ENCODE measurements at regions not wholly inside any gene's neighbourhood (a gene's known extent, or its start where the extent isn't known, plus 50 kb on each side); places are given as distances from the start of the nearest gene placed in this dataset.

DNA sequence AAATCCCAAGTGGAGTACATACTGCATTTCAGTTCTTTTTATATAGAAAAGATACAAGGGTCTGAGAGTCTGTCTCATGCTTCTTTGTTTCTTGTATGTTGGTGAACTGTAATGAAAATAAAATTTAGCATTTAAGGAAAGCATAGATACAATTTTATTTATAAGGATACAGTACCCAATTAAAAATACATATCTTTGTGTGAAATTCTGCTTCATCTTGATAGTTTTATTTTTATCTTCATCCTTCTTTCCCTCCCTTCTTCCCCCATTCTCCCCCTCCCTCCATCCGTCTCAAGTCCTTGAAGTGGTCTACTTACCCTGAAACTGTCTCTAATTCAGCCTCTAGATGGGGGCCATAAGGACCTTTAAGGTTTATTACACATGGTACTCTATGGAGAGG, 359.8 kb downstream of the CDH7 start:
- Histone ChIP-seq H3K36me3 (no peaks in the 10 kb centered on the region), H3K4me1 (no peaks in the 10 kb centered on the region), H3K4me3 (no peak overlapping the region), H3K27ac (no peak overlapping the region), H3K9me3 (peaks cover 0 to 17% (median 0%) of the 10 kb centered on the region in 8 donors), H3K27me3 (replicated peaks in 1 of 7) (no peaks in the 10 kb centered on the region)
- no peak for TF ChIP-seq POLR2A (IDR thresholded peaks at IDR 0.05)
- no peak for TF ChIP-seq POLR2AphosphoS5 (IDR thresholded peaks at IDR 0.05)
- TF ChIP-seq, protein P1, sequence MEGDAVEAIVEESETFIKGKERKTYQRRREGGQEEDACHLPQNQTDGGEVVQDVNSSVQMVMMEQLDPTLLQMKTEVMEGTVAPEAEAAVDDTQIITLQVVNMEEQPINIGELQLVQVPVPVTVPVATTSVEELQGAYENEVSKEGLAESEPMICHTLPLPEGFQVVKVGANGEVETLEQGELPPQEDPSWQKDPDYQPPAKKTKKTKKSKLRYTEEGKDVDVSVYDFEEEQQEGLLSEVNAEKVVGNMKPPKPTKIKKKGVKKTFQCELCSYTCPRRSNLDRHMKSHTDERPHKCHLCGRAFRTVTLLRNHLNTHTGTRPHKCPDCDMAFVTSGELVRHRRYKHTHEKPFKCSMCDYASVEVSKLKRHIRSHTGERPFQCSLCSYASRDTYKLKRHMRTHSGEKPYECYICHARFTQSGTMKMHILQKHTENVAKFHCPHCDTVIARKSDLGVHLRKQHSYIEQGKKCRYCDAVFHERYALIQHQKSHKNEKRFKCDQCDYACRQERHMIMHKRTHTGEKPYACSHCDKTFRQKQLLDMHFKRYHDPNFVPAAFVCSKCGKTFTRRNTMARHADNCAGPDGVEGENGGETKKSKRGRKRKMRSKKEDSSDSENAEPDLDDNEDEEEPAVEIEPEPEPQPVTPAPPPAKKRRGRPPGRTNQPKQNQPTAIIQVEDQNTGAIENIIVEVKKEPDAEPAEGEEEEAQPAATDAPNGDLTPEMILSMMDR (IDR thresholded peaks at IDR 0.05 in 8 of 11, conservative IDR thresholded peaks at IDR 0.05 in 3 of 11): no peak
- intact Hi-C loops (cut with DNase I; ENCODE audit: low total_unique reads): no loop called here
- WGBS, 5 donors: 69 to 82% (median 74%) methylated on average over 1 of the region's 1 CpG
- DNase-seq: no peak

DNA sequence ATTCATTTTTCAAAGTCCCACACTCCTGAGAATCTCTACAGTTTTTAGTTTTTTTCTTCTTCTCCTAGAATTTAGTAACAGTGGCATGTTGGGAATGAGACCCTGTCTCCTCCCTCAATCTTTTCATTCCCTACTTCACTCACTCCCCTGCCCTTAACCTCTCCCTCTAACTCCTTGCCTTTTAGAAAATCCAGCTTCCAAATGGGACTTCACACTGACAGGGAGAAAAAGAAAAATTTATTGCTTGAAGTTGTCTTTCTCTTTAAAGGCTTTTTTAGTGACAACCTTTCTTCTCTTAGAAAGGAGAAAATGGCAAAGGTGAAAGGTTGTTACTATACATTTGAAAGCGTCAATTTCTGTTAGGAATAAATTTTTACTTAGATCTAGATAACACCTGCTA, 359.2 kb downstream of the CDH7 start:
- no peak for DNase-seq
- no peaks in the 10 kb centered on the region for H3K4me1 ChIP-seq
- no peaks in the 10 kb centered on the region for H3K27me3 ChIP-seq (replicated peaks in 1 of 7)
- intact Hi-C loops (cut with DNase I; ENCODE audit: low total_unique reads): no loop called here
- TF ChIP-seq, protein P1 (IDR thresholded peaks at IDR 0.05 in 8 of 11, conservative IDR thresholded peaks at IDR 0.05 in 3 of 11): no peak
- TF ChIP-seq POLR2A (IDR thresholded peaks at IDR 0.05) (no peak), POLR2AphosphoS5 (IDR thresholded peaks at IDR 0.05) (no peak)
- H3K27ac ChIP-seq: no peak overlapping the region
- H3K9me3 ChIP-seq: peaks cover 0 to 17% (median 0%) of the 10 kb centered on the region in 8 donors
- H3K4me3 ChIP-seq: no peak overlapping the region
- 48 to 81% (median 71%) methylated on average over 1 of the region's 1 CpG for WGBS, 5 donors
- H3K36me3 ChIP-seq: no peaks in the 10 kb centered on the region

DNA sequence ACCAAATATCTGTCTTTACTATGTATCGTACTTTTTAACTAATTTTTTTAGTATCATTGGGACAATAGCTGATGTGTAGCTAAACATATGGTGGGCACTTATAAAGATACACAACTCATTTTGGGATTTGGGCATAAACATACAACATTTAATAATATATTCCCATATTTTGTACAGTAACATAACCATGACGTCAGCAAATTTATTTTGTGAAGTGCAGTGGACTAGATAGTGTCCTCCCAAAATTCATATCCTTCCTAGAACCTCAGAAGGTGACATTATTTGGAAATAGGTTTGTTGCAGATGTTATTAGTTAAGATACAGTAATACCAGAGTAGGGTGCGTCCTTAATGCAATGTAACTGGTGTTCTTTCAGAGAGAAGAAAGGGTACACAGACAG, 356.7 kb downstream of the CDH7 start:
- DNase-seq: no peak
- Histone ChIP-seq H3K27me3 (replicated peaks in 1 of 7) (no peaks in the 10 kb centered on the region), H3K4me1 (no peaks in the 10 kb centered on the region), H3K9me3 (peaks cover 0 to 17% (median 0%) of the 10 kb centered on the region in 8 donors), H3K4me3 (no peak overlapping the region), H3K27ac (no peak overlapping the region), H3K36me3 (no peaks in the 10 kb centered on the region)
- intact Hi-C loops (cut with DNase I; ENCODE audit: low total_unique reads): no loop called here
- WGBS, 5 donors: 79 to 93% (median 84%) methylated on average over 3 of the region's 3 CpGs
- TF ChIP-seq POLR2AphosphoS5 (IDR thresholded peaks at IDR 0.05): no peak

DNA sequence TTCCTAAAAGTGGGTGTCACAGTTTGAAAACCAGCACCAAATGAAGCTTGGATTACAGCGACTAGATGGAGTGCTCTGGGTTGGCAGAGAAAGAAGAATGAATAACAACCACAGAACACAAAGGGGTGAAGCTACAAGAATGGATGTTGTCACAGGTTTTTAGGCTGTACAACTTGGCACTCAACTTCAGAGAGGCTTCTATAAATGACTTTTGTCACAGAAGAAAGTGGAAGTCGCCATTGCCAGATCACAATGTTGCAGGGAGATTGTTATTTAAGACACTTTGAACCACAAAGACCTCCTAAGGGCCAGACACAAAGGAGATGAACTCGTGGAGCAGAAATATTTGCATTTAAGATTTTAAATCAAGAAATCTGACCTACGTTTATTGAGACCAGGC, 354.2 kb downstream of the CDH7 start:
- Histone ChIP-seq H3K27me3 (replicated peaks in 1 of 7) (no peaks in the 10 kb centered on the region), H3K4me1 (no peaks in the 10 kb centered on the region), H3K36me3 (no peaks in the 10 kb centered on the region), H3K9me3 (peaks cover 0 to 4% (median 0%) of the 10 kb centered on the region in 8 donors), H3K4me3 (no peak overlapping the region), H3K27ac (no peak overlapping the region)
- TF ChIP-seq, protein P1 (IDR thresholded peaks at IDR 0.05 in 8 of 11, conservative IDR thresholded peaks at IDR 0.05 in 3 of 11): no peak
- TF ChIP-seq POLR2A (IDR thresholded peaks at IDR 0.05) (no peak), POLR2AphosphoS5 (IDR thresholded peaks at IDR 0.05) (no peak)
- no peak for DNase-seq
- WGBS, 5 donors: 40 to 53% (median 51%) methylated on average over 4 of the region's 4 CpGs
- intact Hi-C loops (cut with DNase I; ENCODE audit: low total_unique reads): no loop called here

DNA sequence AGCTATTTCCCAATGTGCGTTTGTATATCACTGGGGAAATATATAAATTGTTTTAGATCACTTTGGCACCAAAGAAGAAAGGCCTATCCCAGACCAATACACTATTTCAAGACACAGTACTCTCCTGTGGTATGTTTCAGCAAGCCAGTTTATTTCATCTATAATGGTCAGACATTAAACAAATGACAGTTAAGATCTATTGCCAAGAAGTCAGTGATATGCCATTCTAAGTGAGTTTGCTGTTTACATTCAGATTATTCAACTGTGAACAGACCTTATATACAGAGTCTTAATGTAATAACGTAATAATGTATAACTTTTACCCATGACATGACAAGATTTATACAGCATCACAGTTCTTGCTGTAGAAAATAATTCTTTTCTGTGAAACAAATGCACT, 352.7 kb downstream of the CDH7 start:
- no peak overlapping the region for H3K27ac ChIP-seq
- H3K27me3 ChIP-seq (replicated peaks in 1 of 7): no peaks in the 10 kb centered on the region
- no peak overlapping the region for H3K4me3 ChIP-seq
- intact Hi-C loops (cut with DNase I; ENCODE audit: low total_unique reads): no loop called here
- H3K4me1 ChIP-seq: no peaks in the 10 kb centered on the region
- peaks cover 0 to 4% (median 0%) of the 10 kb centered on the region in 8 donors for H3K9me3 ChIP-seq
- H3K36me3 ChIP-seq: no peaks in the 10 kb centered on the region
- 66 to 88% (median 73%) methylated on average over 2 of the region's 2 CpGs for WGBS, 5 donors
- TF ChIP-seq, protein P1 (IDR thresholded peaks at IDR 0.05 in 8 of 11, conservative IDR thresholded peaks at IDR 0.05 in 3 of 11): no peak
- TF ChIP-seq POLR2AphosphoS5 (IDR thresholded peaks at IDR 0.05): no peak
- TF ChIP-seq POLR2A (IDR thresholded peaks at IDR 0.05): no peak
- no peak for DNase-seq
